ENCODE measurements at regions not wholly inside any gene's neighbourhood (a gene's known extent, or its start where the extent isn't known, plus 50 kb on each side); places are given as distances from the start of the nearest gene placed in this dataset.

GRCh38 chr10:84818961-84819360, 490.6 kb downstream of the CCSER2 start:
- TF ChIP-seq TARDBP (IDR thresholded peaks at IDR 0.05) (no peak), FOXA1 (IDR thresholded peaks at IDR 0.05) (no peak)

Measured in HEK293T (cell line).